ENCODE measurements at regions not wholly inside any gene's neighbourhood (a gene's known extent, or its start where the extent isn't known, plus 50 kb on each side); places are given as distances from the start of the nearest gene placed in this dataset.

DNA sequence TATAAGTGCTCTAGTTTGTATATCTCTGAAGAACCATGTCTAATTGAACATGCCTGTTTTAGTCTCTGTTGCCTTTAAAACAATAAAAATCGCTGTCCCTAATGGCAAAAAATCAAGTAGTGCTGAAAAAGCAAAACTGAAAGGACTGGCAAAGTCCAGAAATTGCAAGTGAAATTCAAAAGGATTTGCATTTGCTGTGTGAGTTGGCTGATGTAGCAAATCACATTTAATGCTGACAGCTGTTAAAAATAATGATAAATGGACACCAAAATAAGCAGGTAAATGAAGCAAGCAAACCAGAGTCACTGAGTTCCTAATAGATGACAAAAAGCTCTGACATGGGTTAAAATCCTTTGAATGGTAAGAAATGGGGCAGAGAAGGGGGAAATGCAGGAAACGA is 874.1 kb downstream of the GRM8 start:
- DNase-seq: no peak

DNA sequence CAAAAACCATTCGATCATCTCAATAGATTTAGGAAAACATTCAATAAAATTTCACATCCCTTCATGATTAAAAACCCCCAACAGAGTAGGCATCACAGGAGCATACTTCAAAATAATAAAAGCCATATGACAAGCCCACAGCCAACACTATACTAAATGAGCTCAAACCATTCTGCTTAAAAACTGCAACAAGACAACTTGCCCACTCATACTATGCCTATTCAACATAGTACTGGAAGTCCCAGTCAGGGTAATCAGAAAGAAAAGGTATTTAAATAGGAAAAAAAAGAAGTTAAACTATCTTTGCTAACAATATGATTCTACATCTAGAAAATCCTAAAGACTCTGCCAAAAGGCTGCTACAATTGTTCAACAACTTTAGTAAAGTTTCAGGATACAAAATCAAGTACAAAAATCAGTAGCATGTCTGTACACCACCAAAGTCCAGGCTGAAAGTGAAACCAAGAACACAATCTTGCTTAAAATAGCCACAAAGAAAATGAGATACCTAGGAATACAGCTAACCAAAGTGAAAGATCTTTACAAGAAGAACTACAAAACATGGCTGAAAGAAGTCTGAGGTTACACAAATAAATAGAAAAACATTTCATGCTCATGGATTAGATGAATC is 882.6 kb downstream of the GRM8 start:
- DNase-seq: no peak

DNA sequence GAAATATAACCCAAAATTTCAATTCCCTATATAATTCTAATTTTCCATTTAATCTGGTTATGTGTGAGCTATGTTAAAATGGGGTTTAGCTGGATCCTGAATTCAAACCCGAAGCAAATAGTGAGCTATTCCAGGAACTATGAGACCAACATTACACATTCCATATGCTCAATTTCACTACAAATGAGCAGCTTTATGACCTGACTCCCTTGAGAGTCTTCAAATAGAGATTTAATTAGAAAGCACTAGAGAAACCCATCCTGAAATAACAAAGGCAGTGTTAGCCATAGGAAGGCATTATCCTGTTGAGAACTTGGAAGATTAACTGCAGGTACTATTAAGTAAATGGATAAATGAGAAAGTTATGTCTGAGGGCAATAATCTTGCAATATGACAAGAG is 890.0 kb downstream of the GRM8 start:
- no peak for DNase-seq

DNA sequence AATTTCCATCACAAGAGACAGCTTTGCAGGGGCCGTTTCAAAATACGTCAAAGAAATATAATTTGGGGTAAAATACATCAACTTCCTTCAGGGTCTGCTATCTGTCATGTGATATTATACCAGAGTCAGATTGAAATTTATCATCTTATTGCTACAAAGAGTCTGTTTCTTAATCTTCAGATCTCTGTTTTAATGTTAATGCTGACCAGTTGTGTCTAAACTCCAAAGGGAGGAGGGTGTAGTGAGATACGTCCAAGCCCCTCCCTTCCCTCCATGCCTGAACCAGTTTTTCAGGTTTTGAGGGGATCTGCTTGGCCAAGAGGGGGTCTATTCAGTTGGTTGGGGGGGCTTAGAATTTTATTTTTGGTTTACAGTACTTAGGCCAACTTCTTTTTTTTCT is 891.6 kb downstream of the GRM8 start:
- no peak for DNase-seq

DNA sequence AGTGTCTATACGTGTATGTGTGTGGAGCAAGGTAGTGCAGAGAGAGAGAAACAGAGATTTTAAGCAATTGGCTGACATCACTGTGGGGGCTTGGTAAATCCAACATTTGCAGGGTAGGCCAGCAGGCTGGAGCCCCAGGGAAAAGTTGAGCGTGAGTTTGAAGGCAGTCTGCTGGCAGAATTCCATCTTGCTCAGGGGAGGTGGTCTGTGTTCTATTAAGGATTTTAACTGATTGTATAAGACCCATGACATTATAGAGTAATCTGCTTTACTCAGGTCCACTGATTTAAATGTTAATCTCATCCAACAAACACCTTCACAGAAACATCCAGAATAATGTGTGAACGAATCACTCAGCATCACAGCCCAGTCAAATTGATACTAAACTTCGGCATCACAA is 912.9 kb downstream of the GRM8 start:
- no peak for DNase-seq

DNA sequence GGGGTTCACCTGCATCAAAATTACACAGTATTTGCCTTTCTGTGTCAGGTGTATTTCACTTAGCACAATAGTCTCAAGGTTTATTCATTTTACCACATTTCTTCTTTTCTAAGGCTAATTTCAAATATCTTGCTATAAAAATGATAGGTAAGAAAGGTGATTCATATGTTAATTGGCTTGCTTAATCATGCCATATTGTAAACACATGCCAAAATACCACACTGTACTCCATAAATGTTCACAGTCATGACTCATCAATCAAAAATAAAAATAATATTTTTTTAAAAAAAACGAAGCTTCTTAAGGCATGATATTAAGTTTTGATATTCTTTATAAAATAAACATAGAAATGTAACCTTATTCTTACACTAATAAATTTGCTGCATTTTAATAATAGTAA is 947.1 kb downstream of the GRM8 start:
- DNase-seq: no peak

DNA sequence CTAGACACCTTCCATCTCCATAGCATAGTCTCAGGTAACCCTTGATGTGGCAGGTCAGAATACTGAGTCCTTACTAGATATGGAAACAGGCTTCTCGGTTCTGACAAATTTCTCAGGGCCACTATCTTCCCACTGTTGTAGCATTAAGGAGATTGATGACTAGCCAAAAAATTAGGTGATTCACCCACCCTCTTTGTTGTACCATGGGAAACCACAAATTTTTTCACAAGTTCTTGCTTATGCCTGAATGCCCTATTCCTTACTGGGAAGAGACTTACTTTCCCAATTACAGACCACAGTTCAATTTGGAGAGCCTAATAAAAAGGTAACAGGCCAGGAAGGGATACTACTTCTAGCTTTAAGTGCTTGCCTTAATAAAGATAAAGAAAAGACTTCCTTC is 948.8 kb downstream of the GRM8 start:
- DNase-seq: no peak

DNA sequence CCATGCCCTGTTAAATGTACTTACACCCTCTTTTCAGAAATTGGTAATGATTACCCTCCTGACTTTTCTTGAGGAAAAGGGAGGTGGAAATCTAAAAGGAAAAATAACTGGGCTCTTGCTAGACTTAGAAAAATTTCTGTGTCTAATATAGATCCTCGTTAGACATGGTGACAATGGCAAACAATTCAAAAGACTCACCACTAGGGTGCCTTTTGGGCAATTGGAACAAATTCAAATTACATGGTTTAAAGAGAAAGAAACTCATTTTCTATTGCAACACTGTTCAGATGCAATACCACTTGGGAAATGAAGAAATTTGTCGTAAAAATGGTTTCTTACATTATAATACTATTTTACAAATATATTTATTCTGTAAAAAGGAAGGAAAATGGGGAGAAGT is 950.1 kb downstream of the GRM8 start:
- DNase-seq: no peak

DNA sequence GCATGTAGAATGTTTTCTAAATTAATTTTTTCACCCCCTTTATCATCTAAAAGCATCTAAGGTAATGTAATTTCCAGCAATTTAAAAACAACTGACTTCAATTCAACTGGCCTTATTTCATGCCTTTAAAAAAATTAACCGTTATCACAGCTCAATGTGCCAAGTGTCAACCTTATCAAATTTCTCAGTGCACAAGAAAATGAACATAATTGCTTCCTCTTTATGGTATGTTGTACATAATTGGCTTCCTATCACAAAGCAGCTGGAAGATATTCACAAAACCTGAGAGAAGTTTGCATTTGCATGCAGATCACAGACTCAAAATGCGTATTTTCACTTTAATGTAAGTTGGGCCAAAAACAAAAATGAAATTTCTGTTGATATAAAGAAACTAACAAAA is 966.4 kb downstream of the GRM8 start:
- DNase-seq: no peak

DNA sequence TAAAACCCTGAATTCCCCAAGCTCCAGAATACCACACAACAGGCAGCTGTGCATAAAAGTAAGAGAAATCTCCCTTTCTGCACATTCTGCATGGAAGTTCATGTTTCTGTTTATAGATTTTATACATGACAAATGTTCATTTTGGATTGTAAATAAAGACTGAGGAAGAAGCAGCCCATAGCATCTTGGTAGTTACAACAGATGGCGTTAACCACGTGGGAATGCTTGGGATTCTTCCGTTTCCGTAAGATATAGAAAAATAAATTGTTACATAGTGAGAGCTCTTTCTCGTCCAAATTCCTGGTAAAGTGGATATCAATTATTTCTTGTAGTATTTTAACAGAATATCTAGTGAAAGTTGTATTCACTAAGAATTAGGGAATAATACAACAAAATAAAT is 1016.5 kb downstream of the GRM8 start:
- no peak for DNase-seq

DNA sequence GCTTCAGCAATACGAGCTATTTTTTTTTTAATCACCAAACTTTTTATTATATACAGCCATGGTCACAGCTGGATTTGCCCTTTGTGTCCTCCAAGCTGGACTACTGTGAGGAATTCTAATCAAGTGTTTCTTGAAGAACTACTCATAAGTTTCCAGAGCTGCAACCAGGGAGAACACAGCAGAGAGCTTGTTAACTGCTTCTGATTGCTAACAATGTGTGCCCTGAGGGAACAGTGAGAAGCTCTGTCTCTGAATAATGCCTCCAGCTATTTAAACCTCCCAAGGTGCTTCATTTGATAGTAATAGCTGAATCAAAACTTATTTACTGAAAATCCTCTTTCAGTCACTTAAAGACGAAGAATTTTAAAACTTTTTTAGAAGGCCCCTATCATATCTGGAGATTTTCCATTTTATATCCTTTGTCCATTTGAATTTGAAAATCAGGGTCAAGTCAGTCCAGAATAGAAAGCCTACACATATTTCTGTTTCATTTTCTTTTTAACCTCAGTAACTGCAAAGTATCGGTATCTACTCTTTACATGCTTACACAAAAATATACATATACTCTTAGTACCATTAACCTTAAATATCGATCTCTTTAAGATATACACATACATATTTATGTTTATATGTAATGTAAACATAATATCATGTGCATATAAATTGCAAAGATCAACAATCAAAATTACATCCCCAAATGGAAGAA is 1024.2 kb downstream of the GRM8 start:
- no peak for DNase-seq

DNA sequence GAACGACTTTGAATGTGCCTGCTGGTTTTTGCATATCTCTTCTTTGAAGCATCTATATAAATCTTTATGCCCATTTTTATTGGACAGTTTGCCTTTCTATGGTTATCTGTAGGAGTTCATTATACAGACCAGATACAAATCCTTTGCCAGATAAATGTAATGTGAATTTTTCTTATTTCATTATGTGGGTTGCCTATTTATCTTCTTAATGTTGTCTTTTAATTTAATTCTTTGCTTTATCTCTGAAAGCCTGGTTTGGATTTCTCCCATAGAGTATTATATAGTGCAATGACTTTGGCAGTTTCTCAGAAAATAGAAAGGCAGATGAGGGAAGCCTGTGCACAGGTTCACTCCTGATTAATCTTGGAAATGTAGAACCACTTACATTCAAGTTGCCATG is 1025.1 kb downstream of the GRM8 start:
- DNase-seq: no peak

DNA sequence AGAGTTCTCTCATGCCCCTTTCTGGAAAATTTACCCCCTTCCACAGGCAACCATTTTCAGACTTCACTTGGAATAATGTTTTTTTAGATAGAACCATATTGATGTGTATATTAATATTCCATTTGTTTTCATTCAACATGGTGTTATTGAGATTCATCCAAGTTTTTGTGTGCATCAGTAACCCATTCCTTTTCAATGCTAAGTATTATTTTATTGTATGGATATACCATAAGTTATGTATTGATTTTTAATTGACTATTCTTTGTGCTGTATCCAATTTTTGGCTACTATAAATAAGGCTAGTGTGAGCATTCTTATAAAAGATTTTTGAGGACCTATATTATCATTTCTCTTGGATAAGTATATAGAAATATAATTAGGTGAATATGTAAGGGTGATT is 1025.7 kb downstream of the GRM8 start:
- DNase-seq: no peak

DNA sequence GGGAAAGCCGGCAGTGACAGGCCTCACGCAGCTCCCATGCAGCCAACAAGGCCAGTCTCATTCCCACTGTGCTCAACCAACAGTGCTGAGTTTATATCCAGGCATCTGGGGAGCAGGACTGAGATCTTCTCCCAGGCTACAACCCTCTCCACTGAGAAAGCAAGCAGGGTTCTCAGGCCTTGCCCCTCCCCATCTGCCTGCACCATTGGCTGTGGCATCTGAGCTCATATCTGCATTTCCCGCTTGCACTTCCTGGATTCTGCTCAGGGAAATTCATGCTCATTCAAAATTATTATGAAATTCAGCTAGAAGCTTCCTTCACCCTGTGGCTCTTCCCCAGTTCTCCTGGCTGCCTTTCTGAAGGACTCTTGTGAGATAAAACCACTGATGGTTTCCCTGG is 1029.0 kb downstream of the GRM8 start:
- no peak for DNase-seq

DNA sequence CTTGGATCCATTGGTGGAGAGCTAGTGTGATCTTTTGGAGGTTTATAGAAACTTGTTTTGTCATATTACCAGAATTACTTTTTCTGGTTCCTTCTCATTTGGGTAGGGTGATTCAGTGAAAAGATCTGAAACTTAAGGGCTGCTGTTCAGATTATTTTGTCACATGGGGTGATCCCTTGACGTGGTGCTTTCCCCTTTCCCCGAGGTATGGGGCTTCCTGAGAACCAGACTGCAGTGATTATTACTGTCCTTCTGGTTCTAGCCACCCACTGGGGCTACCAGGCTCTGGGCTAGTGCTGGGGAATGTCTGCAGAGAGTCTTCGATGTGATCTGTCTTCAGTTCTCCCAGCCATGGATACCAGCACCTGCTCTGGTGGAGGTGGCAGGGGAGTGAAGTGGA is 1030.0 kb downstream of the GRM8 start:
- no peak for DNase-seq

DNA sequence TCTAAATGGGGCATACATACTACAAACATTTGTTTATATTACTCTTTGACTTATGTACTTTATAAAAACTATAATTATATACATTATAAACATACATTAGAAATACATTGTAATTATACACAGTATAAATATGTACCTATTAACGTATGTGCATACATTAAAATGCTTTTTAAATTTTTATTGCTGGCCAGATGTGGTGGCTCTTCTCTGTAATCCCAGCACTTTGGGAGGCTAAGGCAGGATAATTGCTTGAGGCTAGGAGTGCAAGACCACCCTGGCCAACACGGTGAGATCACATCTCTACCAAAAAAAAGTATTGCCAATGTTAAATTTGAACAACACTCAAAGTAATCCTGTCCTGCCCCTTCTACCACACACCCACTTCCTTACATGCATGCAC is 1037.0 kb downstream of the GRM8 start:
- DNase-seq: no peak

DNA sequence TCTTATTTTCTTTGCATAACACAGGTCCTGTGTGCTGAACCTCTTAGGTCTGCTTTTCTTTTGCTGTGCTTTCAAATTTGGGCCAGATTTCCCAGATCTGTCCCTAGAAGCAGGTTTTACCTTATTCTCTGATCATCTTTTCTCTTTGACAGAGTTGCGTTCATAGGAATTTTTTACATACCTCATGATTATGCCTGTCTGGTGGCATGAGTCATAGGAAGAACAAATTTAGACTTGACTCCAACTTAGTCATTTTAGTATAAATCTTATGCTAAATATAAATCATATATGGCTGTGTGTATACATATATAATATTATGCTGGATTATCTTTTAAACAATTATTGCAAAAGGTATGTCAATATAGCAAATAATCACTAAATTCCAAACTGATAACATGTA is 1038.9 kb downstream of the GRM8 start:
- DNase-seq: no peak

DNA sequence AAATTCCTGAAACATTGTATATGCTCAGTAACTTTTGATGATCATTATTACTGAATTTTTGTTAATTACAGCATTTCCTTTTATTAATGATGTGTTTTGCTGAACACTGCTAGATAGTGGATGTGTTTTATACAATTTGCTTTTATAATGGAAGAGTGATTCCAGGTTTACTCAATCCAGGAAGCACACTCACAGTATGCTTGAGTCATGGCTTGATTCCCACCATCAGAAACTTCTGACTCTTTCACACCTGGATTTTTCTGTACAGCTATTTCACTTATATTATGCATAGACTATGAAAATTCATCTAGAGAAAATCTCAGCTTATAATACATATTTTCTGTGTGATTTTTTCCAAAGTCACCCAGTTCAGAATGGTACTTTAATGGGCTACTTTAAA is 1040.9 kb downstream of the GRM8 start:
- no peak for DNase-seq

DNA sequence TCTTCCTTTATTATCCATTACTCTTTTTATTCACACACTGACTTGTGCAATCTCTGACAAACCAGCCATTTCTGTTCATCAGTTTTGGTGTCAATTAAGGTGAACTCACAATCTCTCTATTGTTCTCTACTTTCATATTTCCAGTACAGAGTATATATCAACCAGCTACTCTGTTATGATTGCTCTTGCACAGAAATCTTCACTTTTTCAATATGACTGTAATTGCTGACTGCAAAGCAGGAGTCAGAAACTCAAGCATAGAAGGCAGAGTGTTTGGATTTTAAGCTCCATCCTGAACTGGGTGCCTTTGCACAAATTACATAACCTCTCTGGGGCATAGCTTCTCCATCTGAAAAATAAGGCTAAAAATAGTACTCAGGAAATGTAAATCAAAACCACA is 1042.0 kb downstream of the GRM8 start:
- no peak for DNase-seq

DNA sequence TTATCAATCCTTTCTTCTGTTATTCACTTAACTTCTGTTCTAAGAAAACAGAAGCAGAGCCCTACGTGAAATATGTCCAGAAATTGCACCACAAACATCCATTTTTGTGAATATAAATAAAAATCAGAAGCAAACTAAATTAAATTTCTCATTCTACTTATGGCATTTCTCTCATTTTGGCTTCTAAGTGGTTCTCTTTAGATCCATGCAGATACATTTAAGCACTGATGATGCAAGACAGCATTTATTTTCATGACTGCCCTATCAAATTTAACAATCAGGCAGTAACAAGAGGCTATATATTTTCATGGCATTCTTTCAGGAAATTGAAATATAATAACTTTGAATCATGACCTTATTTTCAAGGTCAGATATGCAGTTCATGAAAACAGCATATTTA is 1049.6 kb downstream of the GRM8 start:
- no peak for DNase-seq

DNA sequence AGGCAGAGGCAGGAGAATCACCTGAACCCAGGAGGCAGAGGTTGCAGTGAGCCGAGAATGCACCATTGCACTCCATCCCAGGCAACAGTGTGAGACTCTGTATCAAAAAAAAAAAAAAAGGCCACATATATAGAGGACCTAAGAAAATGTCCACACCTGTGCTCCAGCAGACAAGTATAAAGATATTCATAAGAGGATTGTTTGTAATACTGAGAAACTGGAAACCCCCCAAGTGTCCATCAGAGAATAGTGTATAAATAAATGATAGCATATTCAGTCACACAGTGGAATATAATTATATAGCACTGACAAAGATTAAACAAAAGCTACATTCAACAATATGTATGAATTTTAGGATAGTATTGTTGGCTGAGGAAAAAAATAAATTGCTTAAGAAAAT is 1050.6 kb downstream of the GRM8 start:
- DNase-seq: no peak

DNA sequence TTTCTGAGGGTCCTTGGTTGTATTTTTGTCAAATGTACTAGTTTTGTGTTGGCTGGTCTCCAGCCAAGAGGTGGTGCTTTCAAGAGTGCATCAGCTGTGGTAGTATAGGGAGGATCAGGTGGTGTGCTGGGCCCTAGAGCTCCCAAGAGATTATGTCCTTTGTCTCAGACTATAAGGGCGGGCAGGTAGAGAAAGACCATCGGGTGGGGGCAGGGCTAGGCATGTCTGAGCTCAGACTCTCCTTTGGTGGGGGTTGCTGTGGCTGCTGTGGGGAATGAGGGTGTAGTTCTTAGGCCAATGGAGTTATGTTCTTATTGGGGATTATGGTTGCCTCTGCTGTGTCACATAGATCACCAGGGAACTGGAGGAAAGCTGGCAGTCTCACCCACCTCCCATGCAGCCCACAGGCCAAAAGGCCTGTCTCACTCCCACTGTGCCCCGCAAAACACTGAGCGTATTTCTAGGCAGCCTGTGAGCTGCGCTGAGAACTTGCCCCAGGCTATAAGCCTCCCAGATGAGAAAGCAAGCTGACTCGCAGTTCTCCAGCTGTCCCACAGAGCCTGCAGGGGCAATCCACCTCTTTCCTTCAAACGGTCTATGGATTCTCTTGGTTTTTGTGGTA is 1066.7 kb downstream of the GRM8 start:
- DNase-seq: no peak

DNA sequence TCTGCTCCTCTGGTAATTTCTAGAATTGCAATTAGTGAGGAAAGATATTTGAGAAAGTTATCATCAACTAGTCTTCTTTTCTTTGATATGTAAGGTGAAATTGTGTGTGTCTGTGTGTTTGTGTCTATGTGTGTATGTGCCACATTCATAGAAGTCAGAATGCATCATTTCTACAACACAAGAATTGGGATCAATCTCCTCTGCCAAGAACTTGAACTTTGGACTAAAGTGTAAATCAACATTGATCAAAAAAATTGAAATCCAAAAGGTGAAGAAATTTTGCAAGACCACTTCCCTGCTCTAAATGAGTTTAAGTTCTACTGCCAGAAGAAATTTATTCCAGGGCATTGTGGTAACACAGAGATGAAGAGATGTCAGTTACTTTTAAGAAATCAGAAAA is 1072.8 kb downstream of the GRM8 start:
- DNase-seq: no peak

DNA sequence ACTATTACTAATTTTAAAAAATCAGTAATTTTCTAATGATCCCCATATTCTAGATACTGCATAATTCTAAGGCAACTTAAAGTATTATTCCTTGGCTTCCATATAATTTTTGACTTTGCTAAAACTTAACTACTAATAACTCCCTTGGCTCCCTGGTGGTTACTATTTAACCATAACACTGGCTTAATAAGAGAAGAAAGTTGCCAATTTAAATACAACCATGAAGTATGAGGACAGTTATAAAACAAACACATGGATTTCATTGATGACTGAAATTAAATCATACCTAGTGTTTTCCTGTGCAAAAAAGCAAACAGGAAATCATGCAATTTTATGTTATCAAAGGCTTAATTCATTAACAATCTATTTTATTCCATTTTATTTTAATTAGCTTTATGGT is 1073.9 kb downstream of the GRM8 start:
- no peak for DNase-seq

DNA sequence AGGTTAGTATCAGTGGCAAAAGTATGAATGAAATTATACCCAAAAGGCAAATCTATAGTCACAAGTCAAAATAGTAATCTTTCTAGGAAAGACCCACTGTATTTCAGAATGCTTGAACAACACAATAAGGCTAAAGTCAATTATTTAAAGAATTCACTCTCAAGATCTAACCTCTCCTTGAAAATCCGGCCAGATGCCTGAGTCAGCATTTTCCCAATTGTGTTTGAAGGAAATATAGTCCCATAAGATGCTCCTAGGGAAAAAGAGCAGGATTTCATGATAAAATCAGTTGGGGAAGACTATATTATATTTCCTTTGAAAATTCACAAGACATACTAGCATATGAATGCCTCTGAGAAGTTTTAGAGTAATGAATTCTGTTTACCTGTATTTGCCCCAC is 1075.0 kb downstream of the GRM8 start:
- DNase-seq: no peak

Data from SIG-M5 (cell line).